ENCODE measurements at regions not wholly inside any gene's neighbourhood (a gene's known extent, or its start where the extent isn't known, plus 50 kb on each side); places are given as distances from the start of the nearest gene placed in this dataset.

DNA sequence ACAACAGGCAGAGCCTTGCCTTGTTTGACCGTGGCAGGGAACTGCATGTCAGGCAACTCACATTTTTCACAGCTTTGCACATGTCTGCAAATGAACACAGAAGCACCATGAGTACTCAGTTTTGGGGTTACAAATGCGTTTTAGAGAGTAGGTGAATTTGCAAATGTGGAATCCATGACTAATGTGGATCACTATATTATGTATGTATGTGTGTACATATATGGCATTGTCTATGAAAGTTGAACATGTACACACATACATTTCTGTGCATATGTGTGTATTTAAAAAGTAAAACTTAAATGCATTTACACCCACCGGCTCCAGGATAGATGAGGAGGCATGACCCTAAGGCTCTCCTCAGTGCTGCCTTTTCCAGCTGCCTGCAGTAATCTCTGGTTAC, 65.1 kb downstream of the SOWAHC start:
- TF ChIP-seq, protein P1, sequence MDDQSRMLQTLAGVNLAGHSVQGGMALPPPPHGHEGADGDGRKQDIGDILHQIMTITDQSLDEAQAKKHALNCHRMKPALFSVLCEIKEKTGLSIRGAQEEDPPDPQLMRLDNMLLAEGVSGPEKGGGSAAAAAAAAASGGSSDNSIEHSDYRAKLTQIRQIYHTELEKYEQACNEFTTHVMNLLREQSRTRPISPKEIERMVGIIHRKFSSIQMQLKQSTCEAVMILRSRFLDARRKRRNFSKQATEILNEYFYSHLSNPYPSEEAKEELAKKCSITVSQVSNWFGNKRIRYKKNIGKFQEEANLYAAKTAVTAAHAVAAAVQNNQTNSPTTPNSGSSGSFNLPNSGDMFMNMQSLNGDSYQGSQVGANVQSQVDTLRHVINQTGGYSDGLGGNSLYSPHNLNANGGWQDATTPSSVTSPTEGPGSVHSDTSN (CRISPR knock-in tag; IDR thresholded peaks at IDR 0.05), result no peak
- TF ChIP-seq, protein P2, sequence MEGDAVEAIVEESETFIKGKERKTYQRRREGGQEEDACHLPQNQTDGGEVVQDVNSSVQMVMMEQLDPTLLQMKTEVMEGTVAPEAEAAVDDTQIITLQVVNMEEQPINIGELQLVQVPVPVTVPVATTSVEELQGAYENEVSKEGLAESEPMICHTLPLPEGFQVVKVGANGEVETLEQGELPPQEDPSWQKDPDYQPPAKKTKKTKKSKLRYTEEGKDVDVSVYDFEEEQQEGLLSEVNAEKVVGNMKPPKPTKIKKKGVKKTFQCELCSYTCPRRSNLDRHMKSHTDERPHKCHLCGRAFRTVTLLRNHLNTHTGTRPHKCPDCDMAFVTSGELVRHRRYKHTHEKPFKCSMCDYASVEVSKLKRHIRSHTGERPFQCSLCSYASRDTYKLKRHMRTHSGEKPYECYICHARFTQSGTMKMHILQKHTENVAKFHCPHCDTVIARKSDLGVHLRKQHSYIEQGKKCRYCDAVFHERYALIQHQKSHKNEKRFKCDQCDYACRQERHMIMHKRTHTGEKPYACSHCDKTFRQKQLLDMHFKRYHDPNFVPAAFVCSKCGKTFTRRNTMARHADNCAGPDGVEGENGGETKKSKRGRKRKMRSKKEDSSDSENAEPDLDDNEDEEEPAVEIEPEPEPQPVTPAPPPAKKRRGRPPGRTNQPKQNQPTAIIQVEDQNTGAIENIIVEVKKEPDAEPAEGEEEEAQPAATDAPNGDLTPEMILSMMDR (tag by site-specific recombination; IDR thresholded peaks at IDR 0.05), result no peak

Measured in HEK293 (cell line).